WTC11 (cell line): ENCODE measurements at regions not wholly inside any gene's neighbourhood (a gene's known extent, or its start where the extent isn't known, plus 50 kb on each side); places are given as distances from the start of the nearest gene placed in this dataset.

Experiments used
- ATAC-seq: fragments of 200-7000 bp; cut with Tn5 transposase; 2 replicates; pipeline ENCODE4 v1.10.0; 2021; ENCODE audit warnings: mild to moderate bottlenecking, moderate library complexity
- CTCF ChIA-PET: fragments of 300-600 bp; sonication (Branson Sonifier 250); formaldehyde crosslinking; loops from one replicate; lab custom pipeline; 2021; ENCODE audit warnings: antibody characterized with exemption; lab: Charles Lee
- POLR2A ChIA-PET: fragments of 350-600 bp; sonication (Branson Sonifier 250); formaldehyde crosslinking; loops from one replicate; lab custom pipeline; 2021; ENCODE audit warnings: antibody characterized with exemption; lab: Charles Lee
- DNase-seq: peaks from one replicate; pipeline ENCODE4 v3.0.0; 2021; ENCODE audit warnings: low spot score
- H3K27ac Mint-ChIP-seq: 2 replicates; pipeline ENCODE4 v1.8.0; 2021; ENCODE audit warnings: mixed read lengths
- H3K27me3 Mint-ChIP-seq: 2 replicates; pipeline ENCODE4 v1.8.0; 2021; ENCODE audit warnings: low read depth, mild to moderate bottlenecking, moderate library complexity, mixed read lengths
- H3K36me3 Mint-ChIP-seq: 2 replicates; pipeline ENCODE4 v1.8.0; 2021; ENCODE audit warnings: mixed read lengths
- H3K4me1 Mint-ChIP-seq: 2 replicates; pipeline ENCODE4 v1.8.0; 2022; ENCODE audit warnings: mixed read lengths
- H3K4me3 Mint-ChIP-seq: 2 replicates; pipeline ENCODE4 v1.8.0; 2021; ENCODE audit warnings: mild to moderate bottlenecking, moderate library complexity, mixed read lengths
- H3K9me3 Mint-ChIP-seq: 2 replicates; pipeline ENCODE4 v1.8.0; 2021; ENCODE audit warnings: mixed read lengths
- AFF4 ChIP-seq: sonication (generic); formaldehyde crosslinking; IDR thresholded peaks from 2 replicates; pipeline ENCODE4 v1.8.1; 2023; ENCODE audit warnings: mild to moderate bottlenecking, missing genetic modification reagents, borderline replicate concordance
- FOXK1 ChIP-seq: sonication (generic); formaldehyde crosslinking; IDR thresholded peaks from 2 replicates; pipeline ENCODE4 v1.8.0; 2022; ENCODE audit warnings: mild to moderate bottlenecking, moderate library complexity, missing genetic modification reagents
- GTF2I ChIP-seq: fragments of 250-450 bp; sonication (Bioruptor Pico); conservative IDR thresholded peaks from 2 replicates; pipeline ENCODE4 v1.4.0; 2021; ENCODE audit warnings: mild to moderate bottlenecking
- HMGA2 ChIP-seq: fragments of 250-450 bp; sonication (Bioruptor Pico); IDR thresholded peaks from 2 replicates; pipeline ENCODE4 v1.4.0; 2021; ENCODE audit warnings: mild to moderate bottlenecking, moderate library complexity
- HMGXB4 ChIP-seq: sonication (generic); formaldehyde crosslinking; IDR thresholded peaks from 2 replicates; pipeline ENCODE4 v1.8.1; 2023; ENCODE audit warnings: mild to moderate bottlenecking, moderate library complexity, missing genetic modification reagents
- NFE2L1 ChIP-seq: sonication (generic); formaldehyde crosslinking; IDR thresholded peaks from 2 replicates; pipeline ENCODE4 v1.8.1; 2023; ENCODE audit warnings: missing genetic modification reagents
- NR3C1 ChIP-seq: sonication (generic); formaldehyde crosslinking; conservative IDR thresholded peaks from 2 replicates; pipeline ENCODE4 v1.8.1; 2023; ENCODE audit warnings: low read depth, mild to moderate bottlenecking, missing genetic modification reagents
- STAT6 ChIP-seq: sonication (generic); formaldehyde crosslinking; conservative IDR thresholded peaks from 2 replicates; pipeline ENCODE4 v1.8.1; 2023; ENCODE audit warnings: mild to moderate bottlenecking, low read depth, missing genetic modification reagents, moderate library complexity
- TEAD4 ChIP-seq: sonication (generic); formaldehyde crosslinking; IDR thresholded peaks from 2 replicates; pipeline ENCODE4 v1.8.0; 2022; ENCODE audit warnings: mild to moderate bottlenecking, missing genetic modification reagents
- USF2 ChIP-seq: sonication (generic); formaldehyde crosslinking; IDR thresholded peaks from 2 replicates; pipeline ENCODE4 v1.8.1; 2023; ENCODE audit warnings: mild to moderate bottlenecking, missing genetic modification reagents, moderate library complexity
- ZMAT4 ChIP-seq: fragments of 250-450 bp; sonication (Bioruptor Pico); IDR thresholded peaks from 2 replicates; pipeline ENCODE4 v1.9.0; 2021; ENCODE audit warnings: mild to moderate bottlenecking
- ZNF121 ChIP-seq: sonication (generic); formaldehyde crosslinking; IDR thresholded peaks from 2 replicates; pipeline ENCODE4 v1.8.0; 2023; ENCODE audit warnings: missing genetic modification reagents
- ZNF423 ChIP-seq: fragments of 250-450 bp; sonication (Bioruptor Pico); IDR thresholded peaks from 2 replicates; pipeline ENCODE4 v2.1.2; 2022; ENCODE audit warnings: mild to moderate bottlenecking, moderate library complexity
- ZNF425 ChIP-seq: fragments of 250-450 bp; sonication (Bioruptor Pico); conservative IDR thresholded peaks from 2 replicates; pipeline ENCODE4 v1.9.0; 2021; ENCODE audit warnings: mild to moderate bottlenecking
- TF ChIP-seq, protein P1 (sequence below): fragments of 200-600 bp; IDR thresholded peaks from 2 replicates; pipeline ENCODE4 v1.8.0; 2022; ENCODE audit warnings: antibody characterized with exemption
- TF ChIP-seq, protein P2 (sequence below): sonication (generic); formaldehyde crosslinking; IDR thresholded peaks from 2 replicates; pipeline ENCODE4 v1.8.1; 2022; ENCODE audit warnings: low read depth, mild to moderate bottlenecking, moderate library complexity, missing genetic modification reagents, borderline replicate concordance

DNA sequence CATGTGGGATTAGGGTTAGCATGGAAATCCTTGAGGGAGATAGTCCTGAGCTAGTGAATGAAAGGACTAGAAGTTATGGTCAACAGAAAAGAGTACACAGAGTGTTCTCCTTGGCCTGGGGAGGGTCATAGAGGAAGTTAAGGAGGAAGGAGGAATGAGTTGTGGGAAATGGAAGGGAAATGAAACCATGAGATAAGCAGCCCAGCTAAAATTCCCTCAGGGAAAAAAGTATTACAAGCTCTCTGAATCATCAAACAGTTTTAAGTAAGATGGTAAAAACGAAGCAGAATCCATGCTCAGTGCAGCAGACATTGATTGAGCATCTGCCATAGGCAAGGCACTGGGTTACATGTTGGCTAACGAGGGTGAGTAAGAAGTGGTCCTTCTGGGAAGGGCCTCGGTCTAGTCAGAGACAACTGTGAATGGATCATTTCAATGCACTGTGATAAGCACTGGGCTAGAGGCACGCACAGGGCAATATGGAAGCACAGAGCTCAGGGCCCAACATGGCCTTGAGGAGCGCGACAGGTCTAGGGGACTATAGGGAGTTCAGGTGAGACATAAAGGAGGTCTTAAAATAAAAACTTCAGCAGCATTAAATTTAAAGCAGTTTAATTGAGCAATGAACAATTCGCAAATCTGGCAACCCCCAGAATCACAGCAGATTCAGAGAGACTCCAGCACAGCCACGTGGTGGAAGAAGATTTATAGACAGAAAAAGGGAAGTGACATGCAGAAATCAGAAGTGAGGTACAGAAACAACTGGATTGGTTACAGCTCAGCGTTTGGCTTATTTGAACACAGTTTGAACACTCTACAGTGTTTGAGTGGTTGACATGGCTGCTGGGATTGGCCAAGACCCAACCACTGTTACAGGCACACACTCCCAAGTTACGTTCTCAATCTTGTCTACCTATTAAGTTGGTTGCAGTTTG is 219.5 kb downstream of the HLX start:
- ChIA-PET POLR2A (no interaction called here), CTCF (no interaction called here)
- no peak for ATAC-seq
- Mint-ChIP-seq H3K9me3 (no peaks in the 10 kb centered on the region), H3K4me3 (no peak overlapping the region), H3K27me3 (no peaks in the 10 kb centered on the region), H3K36me3 (no peaks in the 10 kb centered on the region), H3K4me1 (peaks cover 8% of the 10 kb centered on the region), H3K27ac (no peak overlapping the region)
- DNase-seq, result no peak
- TF ChIP-seq, protein P1, sequence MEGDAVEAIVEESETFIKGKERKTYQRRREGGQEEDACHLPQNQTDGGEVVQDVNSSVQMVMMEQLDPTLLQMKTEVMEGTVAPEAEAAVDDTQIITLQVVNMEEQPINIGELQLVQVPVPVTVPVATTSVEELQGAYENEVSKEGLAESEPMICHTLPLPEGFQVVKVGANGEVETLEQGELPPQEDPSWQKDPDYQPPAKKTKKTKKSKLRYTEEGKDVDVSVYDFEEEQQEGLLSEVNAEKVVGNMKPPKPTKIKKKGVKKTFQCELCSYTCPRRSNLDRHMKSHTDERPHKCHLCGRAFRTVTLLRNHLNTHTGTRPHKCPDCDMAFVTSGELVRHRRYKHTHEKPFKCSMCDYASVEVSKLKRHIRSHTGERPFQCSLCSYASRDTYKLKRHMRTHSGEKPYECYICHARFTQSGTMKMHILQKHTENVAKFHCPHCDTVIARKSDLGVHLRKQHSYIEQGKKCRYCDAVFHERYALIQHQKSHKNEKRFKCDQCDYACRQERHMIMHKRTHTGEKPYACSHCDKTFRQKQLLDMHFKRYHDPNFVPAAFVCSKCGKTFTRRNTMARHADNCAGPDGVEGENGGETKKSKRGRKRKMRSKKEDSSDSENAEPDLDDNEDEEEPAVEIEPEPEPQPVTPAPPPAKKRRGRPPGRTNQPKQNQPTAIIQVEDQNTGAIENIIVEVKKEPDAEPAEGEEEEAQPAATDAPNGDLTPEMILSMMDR, result no peak
- TF ChIP-seq STAT6 (CRISPR knock-in tag) (no peak), ZNF121 (no peak), AFF4 (CRISPR knock-in tag) (no peak), NR3C1 (CRISPR knock-in tag) (no peak), ZMAT4 (CRISPR knock-in tag) (no peak), GTF2I (CRISPR knock-in tag) (no peak), NFE2L1 (CRISPR knock-in tag) (no peak), USF2 (CRISPR knock-in tag) (no peak), HMGXB4 (CRISPR knock-in tag) (no peak), ZNF423 (CRISPR knock-in tag) (no peak), HMGA2 (CRISPR knock-in tag) (no peak), TEAD4 (CRISPR knock-in tag) (no peak), FOXK1 (CRISPR knock-in tag) (no peak), ZNF425 (CRISPR knock-in tag) (no peak)
- TF ChIP-seq, protein P2, sequence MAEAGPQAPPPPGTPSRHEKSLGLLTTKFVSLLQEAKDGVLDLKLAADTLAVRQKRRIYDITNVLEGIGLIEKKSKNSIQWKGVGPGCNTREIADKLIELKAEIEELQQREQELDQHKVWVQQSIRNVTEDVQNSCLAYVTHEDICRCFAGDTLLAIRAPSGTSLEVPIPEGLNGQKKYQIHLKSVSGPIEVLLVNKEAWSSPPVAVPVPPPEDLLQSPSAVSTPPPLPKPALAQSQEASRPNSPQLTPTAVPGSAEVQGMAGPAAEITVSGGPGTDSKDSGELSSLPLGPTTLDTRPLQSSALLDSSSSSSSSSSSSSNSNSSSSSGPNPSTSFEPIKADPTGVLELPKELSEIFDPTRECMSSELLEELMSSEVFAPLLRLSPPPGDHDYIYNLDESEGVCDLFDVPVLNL (CRISPR knock-in tag), result no peak
